ENCODE measurements at regions not wholly inside any gene's neighbourhood (a gene's known extent, or its start where the extent isn't known, plus 50 kb on each side); places are given as distances from the start of the nearest gene placed in this dataset.

DNA sequence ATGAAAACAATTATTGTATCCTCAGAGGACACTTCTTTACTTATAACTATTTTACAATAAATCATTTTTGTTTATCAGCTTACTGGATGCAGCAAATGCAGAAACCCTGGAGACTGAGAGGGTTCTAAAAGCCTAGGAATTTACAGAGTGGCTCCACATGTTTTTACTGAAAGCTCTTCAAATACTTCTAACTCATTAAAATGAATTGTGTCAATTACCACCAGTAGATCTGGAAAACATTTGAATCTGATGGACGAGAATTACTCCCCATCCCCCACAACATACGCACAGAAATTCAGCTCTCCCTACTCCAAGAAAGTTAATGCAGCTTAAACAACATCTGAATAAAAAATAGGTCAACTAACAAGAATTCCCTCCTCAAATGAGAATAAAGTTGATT is 319.8 kb upstream of the FIGN start:
- TF ChIP-seq, protein P1, sequence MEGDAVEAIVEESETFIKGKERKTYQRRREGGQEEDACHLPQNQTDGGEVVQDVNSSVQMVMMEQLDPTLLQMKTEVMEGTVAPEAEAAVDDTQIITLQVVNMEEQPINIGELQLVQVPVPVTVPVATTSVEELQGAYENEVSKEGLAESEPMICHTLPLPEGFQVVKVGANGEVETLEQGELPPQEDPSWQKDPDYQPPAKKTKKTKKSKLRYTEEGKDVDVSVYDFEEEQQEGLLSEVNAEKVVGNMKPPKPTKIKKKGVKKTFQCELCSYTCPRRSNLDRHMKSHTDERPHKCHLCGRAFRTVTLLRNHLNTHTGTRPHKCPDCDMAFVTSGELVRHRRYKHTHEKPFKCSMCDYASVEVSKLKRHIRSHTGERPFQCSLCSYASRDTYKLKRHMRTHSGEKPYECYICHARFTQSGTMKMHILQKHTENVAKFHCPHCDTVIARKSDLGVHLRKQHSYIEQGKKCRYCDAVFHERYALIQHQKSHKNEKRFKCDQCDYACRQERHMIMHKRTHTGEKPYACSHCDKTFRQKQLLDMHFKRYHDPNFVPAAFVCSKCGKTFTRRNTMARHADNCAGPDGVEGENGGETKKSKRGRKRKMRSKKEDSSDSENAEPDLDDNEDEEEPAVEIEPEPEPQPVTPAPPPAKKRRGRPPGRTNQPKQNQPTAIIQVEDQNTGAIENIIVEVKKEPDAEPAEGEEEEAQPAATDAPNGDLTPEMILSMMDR (IDR thresholded peaks at IDR 0.05) = no peak
- no peak for TF ChIP-seq POLR2A (IDR thresholded peaks at IDR 0.05)

All from lower leg skin (tissue), 3 donors.